ENCODE measurements at regions not wholly inside any gene's neighbourhood (a gene's known extent, or its start where the extent isn't known, plus 50 kb on each side); places are given as distances from the start of the nearest gene placed in this dataset.

DNA sequence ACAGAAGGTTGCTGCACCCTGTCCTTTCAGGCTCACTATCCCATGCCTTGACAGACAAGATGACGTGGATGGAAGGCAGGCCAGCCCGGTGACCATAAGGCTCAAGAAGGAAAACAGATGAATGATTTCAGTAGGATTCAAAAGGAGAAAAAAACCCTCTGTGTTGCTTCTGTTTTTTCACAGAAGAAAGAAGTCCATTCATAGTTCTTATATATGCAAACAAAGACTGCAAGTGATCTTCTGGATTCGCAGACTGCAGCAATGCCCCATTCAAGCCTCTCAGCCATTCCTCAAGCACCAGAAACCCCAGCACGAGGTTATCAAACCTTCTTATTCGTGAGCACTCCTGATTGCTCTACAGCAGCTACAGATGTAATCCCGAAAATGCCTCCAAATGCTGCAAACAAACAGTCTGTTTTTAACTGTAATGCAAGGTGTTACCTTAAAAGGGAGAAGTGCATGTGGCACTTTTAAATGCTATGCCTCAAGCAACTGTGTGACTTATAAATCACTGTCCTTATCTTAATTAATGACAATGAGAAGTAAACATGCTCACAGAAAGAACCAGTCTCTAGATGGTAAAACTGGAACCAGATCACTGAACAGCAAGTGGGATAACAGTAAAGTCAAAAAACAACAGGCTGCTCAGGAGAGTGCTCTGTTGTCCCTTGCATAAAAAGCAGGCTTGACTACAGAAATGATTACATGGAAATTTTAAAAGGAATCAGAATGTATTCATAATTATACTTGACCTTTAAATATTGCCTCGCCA, 173.9 kb downstream of the HHIPL2 start:
- in situ Hi-C loops (cut with MboI; ENCODE audit: low sequenced_read_pairs, unreplicated experiment), result no loop called here
- TF ChIP-seq, protein P1, sequence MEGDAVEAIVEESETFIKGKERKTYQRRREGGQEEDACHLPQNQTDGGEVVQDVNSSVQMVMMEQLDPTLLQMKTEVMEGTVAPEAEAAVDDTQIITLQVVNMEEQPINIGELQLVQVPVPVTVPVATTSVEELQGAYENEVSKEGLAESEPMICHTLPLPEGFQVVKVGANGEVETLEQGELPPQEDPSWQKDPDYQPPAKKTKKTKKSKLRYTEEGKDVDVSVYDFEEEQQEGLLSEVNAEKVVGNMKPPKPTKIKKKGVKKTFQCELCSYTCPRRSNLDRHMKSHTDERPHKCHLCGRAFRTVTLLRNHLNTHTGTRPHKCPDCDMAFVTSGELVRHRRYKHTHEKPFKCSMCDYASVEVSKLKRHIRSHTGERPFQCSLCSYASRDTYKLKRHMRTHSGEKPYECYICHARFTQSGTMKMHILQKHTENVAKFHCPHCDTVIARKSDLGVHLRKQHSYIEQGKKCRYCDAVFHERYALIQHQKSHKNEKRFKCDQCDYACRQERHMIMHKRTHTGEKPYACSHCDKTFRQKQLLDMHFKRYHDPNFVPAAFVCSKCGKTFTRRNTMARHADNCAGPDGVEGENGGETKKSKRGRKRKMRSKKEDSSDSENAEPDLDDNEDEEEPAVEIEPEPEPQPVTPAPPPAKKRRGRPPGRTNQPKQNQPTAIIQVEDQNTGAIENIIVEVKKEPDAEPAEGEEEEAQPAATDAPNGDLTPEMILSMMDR (IDR thresholded peaks at IDR 0.05; ENCODE audit: borderline replicate concordance, control extremely low read depth, extremely low read depth, insufficient read depth, missing control alignments), result no peak
- DNase-seq (ENCODE audit: low spot score), result no peak

DNA sequence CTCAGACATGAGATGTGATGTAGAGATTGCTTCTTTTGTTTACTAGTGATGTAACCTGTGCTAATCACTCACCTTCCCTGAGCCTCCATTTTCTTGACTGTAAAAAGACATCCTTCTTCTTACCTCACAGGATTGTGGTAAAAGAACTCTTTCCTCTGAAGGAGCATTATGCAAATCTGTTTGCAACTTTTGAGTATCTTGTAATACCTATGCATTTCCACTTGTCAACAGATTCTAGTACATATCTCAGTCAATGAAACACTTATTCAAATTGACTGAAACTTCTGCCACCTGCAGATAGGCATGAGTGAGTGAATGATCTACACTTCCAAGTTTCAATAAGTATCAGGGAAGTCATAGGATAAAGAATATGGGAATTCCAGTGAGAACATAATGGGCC, 174.7 kb downstream of the HHIPL2 start:
- no peak for DNase-seq (ENCODE audit: low spot score)
- TF ChIP-seq, protein P1 (IDR thresholded peaks at IDR 0.05; ENCODE audit: borderline replicate concordance, control extremely low read depth, extremely low read depth, insufficient read depth, missing control alignments), result no peak
- in situ Hi-C loops (cut with MboI; ENCODE audit: low sequenced_read_pairs, unreplicated experiment), result no loop called here

DNA sequence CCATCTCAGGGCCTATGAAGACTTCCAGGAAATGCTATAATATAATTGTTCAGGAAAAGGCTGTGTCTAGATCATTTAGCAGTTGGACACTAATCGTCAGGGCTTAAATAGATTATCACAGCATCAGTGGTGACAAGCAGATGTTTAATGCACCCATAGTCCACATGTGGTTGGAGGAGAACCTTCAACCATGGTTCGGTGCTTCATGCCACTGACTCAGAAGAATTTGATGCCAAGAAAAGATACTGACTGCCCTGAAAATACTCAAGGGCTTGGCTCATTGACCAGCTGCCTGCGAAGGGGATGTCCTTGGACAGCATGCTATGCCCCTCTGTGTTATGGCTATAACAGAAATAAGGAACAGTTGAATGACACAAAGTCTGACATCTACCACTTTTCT, 175.7 kb downstream of the HHIPL2 start:
- TF ChIP-seq, protein P1 (IDR thresholded peaks at IDR 0.05; ENCODE audit: borderline replicate concordance, control extremely low read depth, extremely low read depth, insufficient read depth, missing control alignments), result no peak
- no peak for DNase-seq (ENCODE audit: low spot score)
- in situ Hi-C loops (cut with MboI; ENCODE audit: low sequenced_read_pairs, unreplicated experiment), result no loop called here

DNA sequence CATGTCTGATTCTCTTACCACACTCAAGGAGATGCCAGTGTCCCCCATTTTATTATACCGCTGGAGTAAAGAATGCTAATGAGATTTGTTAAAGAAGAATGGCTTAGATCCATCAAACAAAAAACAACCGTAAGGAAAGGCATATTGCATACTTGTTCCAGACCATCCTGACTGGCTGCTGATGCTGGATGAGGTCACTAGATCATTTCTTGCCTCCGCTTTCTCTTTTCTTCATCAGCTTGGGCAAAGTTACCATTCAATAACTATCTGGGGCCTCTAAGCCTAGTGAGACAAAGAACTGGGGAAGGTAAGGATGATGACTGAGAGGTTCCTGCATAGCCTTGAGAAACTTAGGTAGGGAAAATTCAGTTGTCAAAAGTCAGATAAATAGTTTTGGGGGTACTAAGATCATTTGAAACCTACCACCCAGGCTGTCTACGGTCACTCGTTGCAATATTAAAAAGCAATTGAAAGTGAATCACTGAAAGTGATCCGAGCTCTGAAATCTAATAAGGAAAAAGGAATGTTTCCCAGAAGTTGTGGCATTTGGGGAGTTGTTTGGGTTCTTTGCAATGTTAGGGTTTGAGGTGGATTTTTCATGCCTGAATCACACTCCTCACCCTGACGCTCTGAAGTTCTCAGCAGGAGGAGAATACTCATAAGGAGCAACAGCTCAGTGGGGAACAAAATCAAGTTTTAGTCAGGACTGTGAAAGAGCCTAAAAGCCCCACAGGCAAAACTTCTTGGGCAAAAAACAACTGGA, 176.8 kb downstream of the HHIPL2 start:
- DNase-seq (ENCODE audit: low spot score), result no peak
- TF ChIP-seq, protein P1 (IDR thresholded peaks at IDR 0.05; ENCODE audit: borderline replicate concordance, control extremely low read depth, extremely low read depth, insufficient read depth, missing control alignments), result no peak
- in situ Hi-C loops (cut with MboI; ENCODE audit: low sequenced_read_pairs, unreplicated experiment), result no loop called here

DNA sequence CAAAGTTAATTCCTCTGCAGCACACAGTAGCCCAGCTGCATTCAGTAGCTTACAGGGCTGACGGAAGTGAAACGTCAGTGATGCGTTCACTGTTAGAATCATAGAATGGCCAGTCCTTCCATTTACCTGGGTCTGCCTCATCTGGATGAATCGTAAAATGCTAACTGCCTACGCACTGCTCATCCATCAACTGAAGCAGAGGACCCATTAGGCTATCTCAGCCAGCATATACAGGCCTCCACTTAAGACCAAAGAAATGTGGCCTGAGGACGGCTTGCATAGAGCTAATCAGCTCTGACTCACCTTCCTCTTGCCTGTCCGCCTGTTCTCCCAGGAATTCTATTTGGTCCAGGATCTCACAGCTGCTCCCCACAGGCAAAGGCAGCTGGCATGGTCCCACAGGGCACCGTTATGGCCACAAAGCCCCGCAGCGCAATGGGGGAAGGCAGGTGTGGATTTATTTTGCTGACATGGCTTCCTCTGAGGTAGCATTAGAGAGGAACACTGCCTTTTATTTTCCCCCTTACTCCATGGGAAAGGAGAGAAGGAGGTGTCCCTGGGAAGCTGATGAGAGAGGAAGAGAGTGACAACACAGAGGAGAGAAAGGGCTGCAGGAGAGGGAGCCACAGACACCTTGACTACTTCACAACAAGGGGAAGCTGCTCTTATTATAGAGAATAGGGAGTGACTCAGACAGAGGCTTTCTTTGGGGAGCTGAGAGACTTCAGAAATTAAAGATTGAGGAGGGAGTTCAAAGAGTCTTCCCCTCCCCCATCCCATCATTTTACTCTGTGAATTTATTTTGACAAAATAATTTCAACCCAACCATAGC, 177.6 kb downstream of the HHIPL2 start:
- DNase-seq (ENCODE audit: low spot score), result no peak
- TF ChIP-seq, protein P1 (IDR thresholded peaks at IDR 0.05; ENCODE audit: borderline replicate concordance, control extremely low read depth, extremely low read depth, insufficient read depth, missing control alignments), result no peak
- in situ Hi-C loops (cut with MboI; ENCODE audit: low sequenced_read_pairs, unreplicated experiment), result no loop called here

DNA sequence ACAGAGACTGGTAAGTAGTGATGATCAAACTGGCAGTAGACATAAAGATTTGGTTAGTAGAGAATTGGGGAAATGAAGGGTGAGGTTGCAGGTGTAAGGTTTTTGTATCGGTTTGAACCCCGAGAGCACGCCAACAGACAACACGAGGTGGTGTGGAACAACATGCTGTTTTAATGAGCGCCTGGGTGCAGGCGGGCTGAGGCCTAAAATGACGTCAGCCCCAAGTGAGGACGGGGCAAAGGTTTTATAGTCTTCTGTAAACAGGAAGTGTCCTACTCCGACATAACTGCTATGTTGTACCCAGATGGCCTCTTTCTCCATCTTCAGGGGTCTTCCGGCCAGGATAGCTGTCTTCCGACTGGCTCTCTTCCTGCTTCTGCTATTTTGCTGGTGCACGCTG, 178.8 kb downstream of the HHIPL2 start:
- in situ Hi-C loops (cut with MboI; ENCODE audit: low sequenced_read_pairs, unreplicated experiment), result no loop called here
- no peak for DNase-seq (ENCODE audit: low spot score)
- TF ChIP-seq, protein P1 (IDR thresholded peaks at IDR 0.05; ENCODE audit: borderline replicate concordance, control extremely low read depth, extremely low read depth, insufficient read depth, missing control alignments), result no peak

Data from GM13976 (cell line).